ENCODE measurements at regions not wholly inside any gene's neighbourhood (a gene's known extent, or its start where the extent isn't known, plus 50 kb on each side); places are given as distances from the start of the nearest gene placed in this dataset.

DNA sequence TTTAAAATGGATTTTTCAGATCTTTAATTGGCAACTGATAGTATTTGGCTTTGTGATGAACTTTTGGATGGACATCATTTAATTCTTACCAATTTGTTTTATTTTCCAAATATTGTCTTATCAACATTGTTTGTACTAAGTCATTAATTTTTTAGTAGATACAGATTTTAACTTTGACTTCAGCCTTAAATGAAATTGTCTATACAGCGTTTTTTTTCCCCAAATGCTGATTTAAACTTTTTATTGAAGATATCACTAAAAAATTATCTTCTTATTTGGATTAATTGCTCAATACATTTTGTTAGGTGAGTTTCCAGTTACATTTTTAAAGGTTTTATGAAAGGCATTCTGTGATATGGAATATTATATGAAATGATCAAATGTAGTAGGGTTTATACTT is 123.6 kb upstream of the MMS22L start:
- H3K9ac ChIP-seq (ENCODE audit: low read length) = no peak overlapping the region
- no peaks in the 10 kb centered on the region for H3F3A ChIP-seq (ENCODE audit: insufficient read depth, low read length)
- no peaks in the 10 kb centered on the region for H3K4me1 ChIP-seq (ENCODE audit: low read length)
- H3K9me3 ChIP-seq (replicated peaks; ENCODE audit: insufficient read depth, low read length) = no peaks in the 10 kb centered on the region
- H3K36me3 ChIP-seq (replicated peaks; ENCODE audit: insufficient read depth, low read length) = no peaks in the 10 kb centered on the region
- H4K20me1 ChIP-seq (ENCODE audit: insufficient read depth, low read length) = no peaks in the 10 kb centered on the region
- no peaks in the 10 kb centered on the region for H3K79me2 ChIP-seq (ENCODE audit: low read length)
- H3K4me3 ChIP-seq (ENCODE audit: low read length) = no peak overlapping the region
- TF ChIP-seq, protein P1, sequence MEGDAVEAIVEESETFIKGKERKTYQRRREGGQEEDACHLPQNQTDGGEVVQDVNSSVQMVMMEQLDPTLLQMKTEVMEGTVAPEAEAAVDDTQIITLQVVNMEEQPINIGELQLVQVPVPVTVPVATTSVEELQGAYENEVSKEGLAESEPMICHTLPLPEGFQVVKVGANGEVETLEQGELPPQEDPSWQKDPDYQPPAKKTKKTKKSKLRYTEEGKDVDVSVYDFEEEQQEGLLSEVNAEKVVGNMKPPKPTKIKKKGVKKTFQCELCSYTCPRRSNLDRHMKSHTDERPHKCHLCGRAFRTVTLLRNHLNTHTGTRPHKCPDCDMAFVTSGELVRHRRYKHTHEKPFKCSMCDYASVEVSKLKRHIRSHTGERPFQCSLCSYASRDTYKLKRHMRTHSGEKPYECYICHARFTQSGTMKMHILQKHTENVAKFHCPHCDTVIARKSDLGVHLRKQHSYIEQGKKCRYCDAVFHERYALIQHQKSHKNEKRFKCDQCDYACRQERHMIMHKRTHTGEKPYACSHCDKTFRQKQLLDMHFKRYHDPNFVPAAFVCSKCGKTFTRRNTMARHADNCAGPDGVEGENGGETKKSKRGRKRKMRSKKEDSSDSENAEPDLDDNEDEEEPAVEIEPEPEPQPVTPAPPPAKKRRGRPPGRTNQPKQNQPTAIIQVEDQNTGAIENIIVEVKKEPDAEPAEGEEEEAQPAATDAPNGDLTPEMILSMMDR (IDR thresholded peaks at IDR 0.05; ENCODE audit: low read length) = no peak
- TF ChIP-seq EZH2 (optimal IDR thresholded peaks at IDR 0.05; ENCODE audit: low read depth, low read length) = no peak
- TF ChIP-seq EZH2phosphoT487 (IDR thresholded peaks at IDR 0.05; ENCODE audit: low read length) = no peak
- DNase-seq = no peak
- no peaks in the 10 kb centered on the region for H3K27me3 ChIP-seq (replicated peaks; ENCODE audit: insufficient read depth, low read length)
- no peak overlapping the region for H3K4me2 ChIP-seq (ENCODE audit: low read depth, low read length)
- no peak overlapping the region for H3K27ac ChIP-seq (ENCODE audit: low read length)
- no peak overlapping the region for H2AFZ ChIP-seq (ENCODE audit: low read length)
- H3K9me2 ChIP-seq (replicated peaks; ENCODE audit: insufficient read depth, low read length) = no peaks in the 10 kb centered on the region

DNA sequence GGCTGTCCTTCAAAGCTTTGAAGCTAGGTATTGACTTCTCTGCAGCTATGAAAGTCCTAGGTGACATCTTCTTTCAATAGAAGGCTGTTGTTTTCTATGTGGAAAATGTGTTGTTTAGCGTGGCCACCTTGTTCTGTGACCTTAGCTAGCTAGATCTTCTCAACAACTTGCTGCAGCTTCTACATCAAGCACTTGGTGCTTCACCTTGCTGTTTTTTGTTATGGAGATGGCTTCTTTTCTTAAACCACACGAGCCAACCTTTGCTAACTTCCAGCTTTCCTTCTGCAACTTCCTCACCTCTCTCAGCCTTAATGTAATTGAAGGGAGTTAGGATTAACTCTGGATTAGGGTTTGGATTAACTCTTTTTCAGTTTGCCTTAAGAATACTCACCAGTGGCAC is 128.6 kb upstream of the MMS22L start:
- no peak overlapping the region for H2AFZ ChIP-seq (ENCODE audit: low read length)
- no peak overlapping the region for H3K4me2 ChIP-seq (ENCODE audit: low read depth, low read length)
- H4K20me1 ChIP-seq (ENCODE audit: insufficient read depth, low read length) = no peaks in the 10 kb centered on the region
- H3K9ac ChIP-seq (ENCODE audit: low read length) = no peak overlapping the region
- H3K4me1 ChIP-seq (ENCODE audit: low read length) = no peaks in the 10 kb centered on the region
- H3F3A ChIP-seq (ENCODE audit: insufficient read depth, low read length) = no peaks in the 10 kb centered on the region
- no peak for DNase-seq
- H3K9me3 ChIP-seq (replicated peaks; ENCODE audit: insufficient read depth, low read length) = no peaks in the 10 kb centered on the region
- H3K79me2 ChIP-seq (ENCODE audit: low read length) = no peaks in the 10 kb centered on the region
- TF ChIP-seq EZH2phosphoT487 (IDR thresholded peaks at IDR 0.05; ENCODE audit: low read length) (no peak), EZH2 (optimal IDR thresholded peaks at IDR 0.05; ENCODE audit: low read depth, low read length) (no peak)
- TF ChIP-seq, protein P1 (IDR thresholded peaks at IDR 0.05; ENCODE audit: low read length) = no peak
- H3K36me3 ChIP-seq (replicated peaks; ENCODE audit: insufficient read depth, low read length) = no peaks in the 10 kb centered on the region
- no peak overlapping the region for H3K27ac ChIP-seq (ENCODE audit: low read length)
- no peak overlapping the region for H3K4me3 ChIP-seq (ENCODE audit: low read length)
- no peaks in the 10 kb centered on the region for H3K27me3 ChIP-seq (replicated peaks; ENCODE audit: insufficient read depth, low read length)
- H3K9me2 ChIP-seq (replicated peaks; ENCODE audit: insufficient read depth, low read length) = no peaks in the 10 kb centered on the region

DNA sequence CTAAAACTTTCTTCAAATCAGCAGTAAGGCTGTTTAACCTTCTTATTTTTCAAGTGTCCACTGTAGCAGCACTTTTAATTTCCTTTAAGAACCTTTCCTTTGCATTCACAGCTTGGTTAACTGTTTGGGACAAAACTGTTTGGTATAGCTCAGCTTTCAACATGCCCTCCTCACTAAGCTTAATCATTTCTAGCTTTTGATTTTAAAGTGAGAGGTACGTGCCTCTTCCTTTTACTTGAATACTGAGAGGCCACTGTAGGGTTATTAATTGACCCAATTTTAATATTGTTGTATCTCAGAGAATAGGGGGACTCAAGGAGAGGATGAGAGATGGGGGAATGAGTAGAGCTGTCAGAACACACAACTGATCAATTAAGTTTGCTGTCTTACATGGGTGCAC is 129.5 kb upstream of the MMS22L start:
- H3K4me1 ChIP-seq (ENCODE audit: low read length) = no peaks in the 10 kb centered on the region
- H3K27ac ChIP-seq (ENCODE audit: low read length) = no peak overlapping the region
- no peak overlapping the region for H3K4me2 ChIP-seq (ENCODE audit: low read depth, low read length)
- H3K36me3 ChIP-seq (replicated peaks; ENCODE audit: insufficient read depth, low read length) = no peaks in the 10 kb centered on the region
- H3F3A ChIP-seq (ENCODE audit: insufficient read depth, low read length) = no peaks in the 10 kb centered on the region
- H3K9ac ChIP-seq (ENCODE audit: low read length) = no peak overlapping the region
- TF ChIP-seq EZH2 (optimal IDR thresholded peaks at IDR 0.05; ENCODE audit: low read depth, low read length) (no peak), EZH2phosphoT487 (IDR thresholded peaks at IDR 0.05; ENCODE audit: low read length) (no peak)
- TF ChIP-seq, protein P1 (IDR thresholded peaks at IDR 0.05; ENCODE audit: low read length) = no peak
- H3K27me3 ChIP-seq (replicated peaks; ENCODE audit: insufficient read depth, low read length) = no peaks in the 10 kb centered on the region
- H3K9me2 ChIP-seq (replicated peaks; ENCODE audit: insufficient read depth, low read length) = no peaks in the 10 kb centered on the region
- no peaks in the 10 kb centered on the region for H3K9me3 ChIP-seq (replicated peaks; ENCODE audit: insufficient read depth, low read length)
- H2AFZ ChIP-seq (ENCODE audit: low read length) = no peak overlapping the region
- H3K4me3 ChIP-seq (ENCODE audit: low read length) = no peak overlapping the region
- no peaks in the 10 kb centered on the region for H4K20me1 ChIP-seq (ENCODE audit: insufficient read depth, low read length)
- no peak for DNase-seq
- H3K79me2 ChIP-seq (ENCODE audit: low read length) = no peaks in the 10 kb centered on the region

Measured in MM.1S (cell line).